ENCODE measurements at regions not wholly inside any gene's neighbourhood (a gene's known extent, or its start where the extent isn't known, plus 50 kb on each side); places are given as distances from the start of the nearest gene placed in this dataset.

- TF ChIP-seq ZNF384 (IDR thresholded peaks at IDR 0.05) (no peak), L3MBTL2 (conservative IDR thresholded peaks at IDR 0.05) (no peak), LEF1 (IDR thresholded peaks at IDR 0.05; ENCODE audit: borderline replicate concordance) (no peak), ELF4 (IDR thresholded peaks at IDR 0.05) (no peak), BHLHE40 (IDR thresholded peaks at IDR 0.05; ENCODE audit: borderline replicate concordance) (no peak), PKNOX1 (IDR thresholded peaks at IDR 0.05) (no peak), ARNT (IDR thresholded peaks at IDR 0.05) (no peak), FOXK2 (IDR thresholded peaks at IDR 0.05) (no peak), NFRKB (IDR thresholded peaks at IDR 0.05) (no peak), TARDBP (IDR thresholded peaks at IDR 0.05) (no peak), SUZ12 (IDR thresholded peaks at IDR 0.05) (no peak), CTBP1 (IDR thresholded peaks at IDR 0.05; ENCODE audit: borderline replicate concordance) (no peak), FOXA1 (IDR thresholded peaks at IDR 0.05) (no peak), SP1 (IDR thresholded peaks at IDR 0.05) (no peak), HDGF (IDR thresholded peaks at IDR 0.05; ENCODE audit: borderline replicate concordance) (no peak), FOXM1 (IDR thresholded peaks at IDR 0.05; ENCODE audit: borderline replicate concordance) (no peak)
- DNase-seq (ENCODE audit: extremely low spot score): no peak
- ChIA-PET POLR2A (no interaction called here), CTCF (no interaction called here)
Measured at GRCh38 chr2:176477336-176477735, 208.1 kb downstream of the MTX2 start.

- CTCF ChIA-PET: interaction anchor here (0.6 kb wide), 1 partner anchor 17 kb away, joined by 5 read pairs; no protein-coding TSS in a partner anchor
- POLR2A ChIA-PET: no interaction called here
- DNase-seq (ENCODE audit: extremely low spot score): no peak
- TF ChIP-seq ELF4 (IDR thresholded peaks at IDR 0.05) (no peak), SP1 (IDR thresholded peaks at IDR 0.05) (no peak), PKNOX1 (IDR thresholded peaks at IDR 0.05) (no peak), HDGF (IDR thresholded peaks at IDR 0.05; ENCODE audit: borderline replicate concordance) (no peak), BHLHE40 (IDR thresholded peaks at IDR 0.05; ENCODE audit: borderline replicate concordance) (no peak), FOXA1 (IDR thresholded peaks at IDR 0.05) (no peak), L3MBTL2 (conservative IDR thresholded peaks at IDR 0.05) (no peak), FOXM1 (IDR thresholded peaks at IDR 0.05; ENCODE audit: borderline replicate concordance) (no peak), LEF1 (IDR thresholded peaks at IDR 0.05; ENCODE audit: borderline replicate concordance) (no peak), ARNT (IDR thresholded peaks at IDR 0.05) (no peak), TARDBP (IDR thresholded peaks at IDR 0.05) (no peak), CTBP1 (IDR thresholded peaks at IDR 0.05; ENCODE audit: borderline replicate concordance) (no peak), FOXK2 (IDR thresholded peaks at IDR 0.05) (no peak), SUZ12 (IDR thresholded peaks at IDR 0.05) (no peak)
Measured at GRCh38 chr2:176479961-176480360, 210.7 kb downstream of the MTX2 start.

- ChIA-PET CTCF (interaction anchor here (1.8 kb wide), 1 partner anchor 27 kb away, joined by 4 read pairs; no protein-coding TSS in a partner anchor), POLR2A (no interaction called here)
- TF ChIP-seq PKNOX1 (IDR thresholded peaks at IDR 0.05) (no peak), BHLHE40 (IDR thresholded peaks at IDR 0.05; ENCODE audit: borderline replicate concordance) (no peak), FOXA1 (IDR thresholded peaks at IDR 0.05) (no peak), ELF4 (IDR thresholded peaks at IDR 0.05) (no peak), FOXM1 (IDR thresholded peaks at IDR 0.05; ENCODE audit: borderline replicate concordance) (no peak), FOXK2 (IDR thresholded peaks at IDR 0.05) (no peak), ZNF384 (IDR thresholded peaks at IDR 0.05) (no peak), NFRKB (IDR thresholded peaks at IDR 0.05) (no peak), LEF1 (IDR thresholded peaks at IDR 0.05; ENCODE audit: borderline replicate concordance) (no peak), L3MBTL2 (conservative IDR thresholded peaks at IDR 0.05) (no peak), HDGF (IDR thresholded peaks at IDR 0.05; ENCODE audit: borderline replicate concordance) (no peak), CTBP1 (IDR thresholded peaks at IDR 0.05; ENCODE audit: borderline replicate concordance) (no peak), SUZ12 (IDR thresholded peaks at IDR 0.05) (no peak), SP1 (IDR thresholded peaks at IDR 0.05) (no peak), TARDBP (IDR thresholded peaks at IDR 0.05) (no peak), ARNT (IDR thresholded peaks at IDR 0.05) (no peak)
- DNase-seq (ENCODE audit: extremely low spot score): no peak
Measured at GRCh38 chr2:176482107-176482506, 212.9 kb downstream of the MTX2 start.

- ChIA-PET CTCF (no interaction called here), POLR2A (no interaction called here)
- TF ChIP-seq HDGF (IDR thresholded peaks at IDR 0.05; ENCODE audit: borderline replicate concordance) (no peak), TARDBP (IDR thresholded peaks at IDR 0.05) (no peak), ZNF384 (IDR thresholded peaks at IDR 0.05) (no peak), FOXA1 (IDR thresholded peaks at IDR 0.05) (no peak), PKNOX1 (IDR thresholded peaks at IDR 0.05) (no peak), FOXM1 (IDR thresholded peaks at IDR 0.05; ENCODE audit: borderline replicate concordance) (no peak), CTBP1 (IDR thresholded peaks at IDR 0.05; ENCODE audit: borderline replicate concordance) (no peak), ARNT (IDR thresholded peaks at IDR 0.05) (no peak), BHLHE40 (IDR thresholded peaks at IDR 0.05; ENCODE audit: borderline replicate concordance) (no peak)
- DNase-seq (ENCODE audit: extremely low spot score): no peak
Measured at GRCh38 chr2:176483476-176483875, 214.2 kb downstream of the MTX2 start.

- no peak for DNase-seq (ENCODE audit: extremely low spot score)
- CTCF ChIA-PET: no interaction called here
- TF ChIP-seq LEF1 (IDR thresholded peaks at IDR 0.05; ENCODE audit: borderline replicate concordance): no peak
- no peak for TF ChIP-seq ZNF384 (IDR thresholded peaks at IDR 0.05)
- TF ChIP-seq FOXM1 (IDR thresholded peaks at IDR 0.05; ENCODE audit: borderline replicate concordance): no peak
- TF ChIP-seq CTBP1 (IDR thresholded peaks at IDR 0.05; ENCODE audit: borderline replicate concordance): no peak
- POLR2A ChIA-PET: no interaction called here
Measured at GRCh38 chr2:176483901-176484568, 214.8 kb downstream of the MTX2 start.

Data from HEK293T (cell line).